ENCODE measurements at regions not wholly inside any gene's neighbourhood (a gene's known extent, or its start where the extent isn't known, plus 50 kb on each side); places are given as distances from the start of the nearest gene placed in this dataset.

- TF ChIP-seq CTCF (IDR thresholded peaks at IDR 0.05; ENCODE audit: low read depth, low read length), result no peak
- H3K4me3 ChIP-seq (ENCODE audit: low read depth, low read length), result no peak overlapping the region
These were observed 118.7 kb upstream of the NLRP1 start for GRCh38 chr17:5702951-5703510.

GRCh38 chr17:5703736-5704135 is 119.4 kb upstream of the NLRP1 start:
- H3K4me3 ChIP-seq (ENCODE audit: low read depth, low read length), result no peak overlapping the region
- no peak for TF ChIP-seq CTCF (IDR thresholded peaks at IDR 0.05; ENCODE audit: low read depth, low read length)

- no peak overlapping the region for H3K4me3 ChIP-seq (ENCODE audit: low read depth, low read length)
- TF ChIP-seq CTCF (IDR thresholded peaks at IDR 0.05; ENCODE audit: low read depth, low read length), result peak; percentile 46
These were observed 121.0 kb upstream of the NLRP1 start for GRCh38 chr17:5705081-5705875.

- no peak overlapping the region for H3K4me3 ChIP-seq (ENCODE audit: low read depth, low read length)
- no peak for TF ChIP-seq CTCF (IDR thresholded peaks at IDR 0.05; ENCODE audit: low read depth, low read length)
These were observed 121.7 kb upstream of the NLRP1 start for GRCh38 chr17:5705876-5706576.

- H3K4me3 ChIP-seq (ENCODE audit: low read depth, low read length), result no peak overlapping the region
- TF ChIP-seq CTCF (IDR thresholded peaks at IDR 0.05; ENCODE audit: low read depth, low read length), result peak; percentile 92
These were observed 122.4 kb upstream of the NLRP1 start for GRCh38 chr17:5706577-5707210.

- no peak overlapping the region for H3K4me3 ChIP-seq (ENCODE audit: low read depth, low read length)
- no peak for TF ChIP-seq CTCF (IDR thresholded peaks at IDR 0.05; ENCODE audit: low read depth, low read length)
These were observed 123.2 kb upstream of the NLRP1 start for GRCh38 chr17:5707482-5707881.

All from WI38 (cell line).